ENCODE measurements at regions not wholly inside any gene's neighbourhood (a gene's known extent, or its start where the extent isn't known, plus 50 kb on each side); places are given as distances from the start of the nearest gene placed in this dataset.

DNA sequence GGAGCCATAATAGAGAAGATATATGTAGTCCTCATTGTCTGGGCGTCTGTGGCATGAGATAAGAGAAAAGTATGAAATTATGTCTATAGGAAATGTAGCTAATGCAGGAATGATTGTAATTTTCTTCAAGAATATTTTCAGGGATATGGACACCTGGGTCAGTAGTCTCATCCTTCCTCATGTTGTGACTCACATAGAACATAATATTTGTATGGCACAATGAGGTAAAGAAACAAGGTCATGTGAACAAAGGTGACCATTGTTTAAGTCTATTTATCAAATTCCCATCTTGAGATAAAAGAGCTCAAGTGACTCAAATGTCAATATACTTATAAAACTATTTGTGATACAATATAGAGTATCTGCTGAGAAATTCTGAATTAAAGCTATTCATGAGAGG is 345.5 kb upstream of the ROBO1 start:
- DNase-seq (ENCODE audit: insufficient read length) (no peak), FAIRE-seq (no peak)
- no peak for TF ChIP-seq POLR2AphosphoS5 (IDR thresholded peaks at IDR 0.05; ENCODE audit: low read depth, low read length)
- no peak for TF ChIP-seq TAF1 (IDR thresholded peaks at IDR 0.05; ENCODE audit: borderline replicate concordance, low read depth, low read length)
- TF ChIP-seq POLR2A (IDR thresholded peaks at IDR 0.05; ENCODE audit: low read depth, low read length), result no peak

DNA sequence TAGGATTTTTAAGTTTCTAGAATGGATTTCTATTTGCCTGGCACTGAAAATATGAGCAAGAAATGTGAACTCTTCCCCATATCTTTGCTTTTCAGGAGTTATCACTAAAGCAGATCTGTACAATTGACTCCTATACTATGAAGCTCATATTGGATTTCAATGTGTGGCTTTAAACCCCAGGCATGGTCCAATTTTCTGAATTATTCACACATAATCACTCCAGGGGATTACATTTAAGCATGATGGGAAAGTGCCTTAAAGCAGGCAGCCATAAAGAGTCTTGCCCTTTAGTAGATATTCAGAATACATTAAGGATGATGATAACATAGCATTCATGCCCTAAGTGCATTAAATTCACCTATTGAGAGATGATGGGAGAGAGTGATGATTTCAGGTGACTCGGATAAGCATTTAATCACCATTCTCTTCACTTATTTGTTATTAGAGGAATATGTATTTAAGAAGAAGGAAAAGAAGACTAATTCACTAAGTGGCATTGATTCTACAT is 331.8 kb upstream of the ROBO1 start:
- TF ChIP-seq POLR2AphosphoS5 (IDR thresholded peaks at IDR 0.05; ENCODE audit: low read depth, low read length) (no peak), TAF1 (IDR thresholded peaks at IDR 0.05; ENCODE audit: borderline replicate concordance, low read depth, low read length) (no peak), POLR2A (IDR thresholded peaks at IDR 0.05; ENCODE audit: low read depth, low read length) (no peak)
- FAIRE-seq (no peak), DNase-seq (ENCODE audit: insufficient read length) (no peak)

DNA sequence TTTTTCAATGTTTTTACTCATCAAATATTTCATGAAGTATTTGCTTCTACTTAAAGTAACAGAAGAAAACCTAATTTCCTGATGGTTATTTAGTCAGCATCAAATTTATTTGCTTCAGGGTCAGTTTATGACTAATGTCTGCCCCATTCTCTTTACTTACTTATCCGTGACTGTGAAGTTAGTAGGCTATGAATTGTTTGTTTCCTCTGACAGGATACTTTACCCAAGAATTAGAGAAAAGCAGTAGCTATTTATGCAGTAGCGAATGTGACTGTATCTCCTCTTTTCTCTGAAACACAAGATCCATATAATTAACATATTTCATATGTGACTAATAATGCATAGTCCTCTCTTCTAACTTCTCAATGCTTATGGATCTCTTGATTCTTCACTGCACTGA is 329.9 kb upstream of the ROBO1 start:
- no peak for FAIRE-seq
- no peak for TF ChIP-seq TAF1 (IDR thresholded peaks at IDR 0.05; ENCODE audit: borderline replicate concordance, low read depth, low read length)
- TF ChIP-seq POLR2AphosphoS5 (IDR thresholded peaks at IDR 0.05; ENCODE audit: low read depth, low read length), result no peak
- no peak for TF ChIP-seq POLR2A (IDR thresholded peaks at IDR 0.05; ENCODE audit: low read depth, low read length)
- no peak for DNase-seq (ENCODE audit: insufficient read length)

DNA sequence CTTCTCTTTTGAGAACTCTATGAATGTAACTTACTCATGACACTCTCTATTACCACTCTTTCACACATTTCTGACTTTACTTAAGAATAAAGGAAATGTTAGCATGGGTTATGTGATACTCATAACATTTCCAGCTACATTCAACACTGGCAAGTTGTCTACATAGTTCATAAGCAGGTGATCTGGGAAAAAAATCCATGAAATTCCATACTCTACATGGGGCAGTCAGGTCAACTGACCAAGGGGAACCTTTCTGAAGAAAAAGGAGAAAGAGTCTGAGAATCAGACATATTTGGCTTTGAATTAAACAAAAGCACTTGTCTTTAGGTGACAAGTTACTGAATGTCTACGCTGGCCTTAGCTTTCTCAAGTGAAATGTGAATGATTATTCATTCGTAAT is 329.1 kb upstream of the ROBO1 start:
- no peak for TF ChIP-seq POLR2A (IDR thresholded peaks at IDR 0.05; ENCODE audit: low read depth, low read length)
- no peak for TF ChIP-seq POLR2AphosphoS5 (IDR thresholded peaks at IDR 0.05; ENCODE audit: low read depth, low read length)
- TF ChIP-seq TAF1 (IDR thresholded peaks at IDR 0.05; ENCODE audit: borderline replicate concordance, low read depth, low read length), result no peak
- no peak for FAIRE-seq
- DNase-seq (ENCODE audit: insufficient read length), result no peak

DNA sequence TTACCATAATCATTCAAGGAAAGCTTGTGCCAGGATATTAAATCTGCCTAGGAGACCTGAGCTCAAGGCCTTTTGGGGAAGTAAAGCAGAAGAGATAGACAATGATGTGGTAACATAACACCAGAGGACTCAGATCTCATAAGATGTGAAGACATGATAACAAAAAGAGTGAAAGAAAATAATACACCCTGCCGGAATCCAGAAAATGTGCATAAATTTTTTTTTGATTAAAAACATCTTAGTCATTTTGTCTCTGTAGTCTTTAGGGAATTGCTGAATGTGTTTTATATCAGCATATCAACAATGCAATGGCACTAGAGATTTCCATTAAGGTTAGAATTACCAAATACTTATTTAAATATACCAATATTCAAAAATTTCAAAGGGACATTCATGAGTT is 326.8 kb upstream of the ROBO1 start:
- FAIRE-seq, result no peak
- DNase-seq (ENCODE audit: insufficient read length), result no peak
- TF ChIP-seq POLR2A (IDR thresholded peaks at IDR 0.05; ENCODE audit: low read depth, low read length) (no peak), POLR2AphosphoS5 (IDR thresholded peaks at IDR 0.05; ENCODE audit: low read depth, low read length) (no peak), TAF1 (IDR thresholded peaks at IDR 0.05; ENCODE audit: borderline replicate concordance, low read depth, low read length) (no peak)

DNA sequence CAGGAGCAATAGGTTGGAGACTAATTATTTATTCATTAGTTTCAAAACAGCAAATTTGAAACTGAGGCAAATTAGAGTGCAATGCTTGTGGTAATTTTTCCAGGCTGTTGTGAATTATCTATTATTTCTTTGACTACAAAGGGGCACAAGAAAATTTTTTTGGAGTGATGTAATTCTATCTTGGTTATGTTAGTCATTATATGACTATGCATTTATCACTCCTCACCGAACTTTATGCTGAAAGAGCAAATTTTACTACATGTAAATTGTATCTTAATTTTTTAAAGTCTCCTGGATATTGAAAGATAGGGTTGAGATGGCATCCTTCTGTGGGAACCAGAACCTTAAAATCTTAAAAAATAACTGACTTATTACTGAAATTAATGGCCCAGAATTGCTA is 320.0 kb upstream of the ROBO1 start:
- no peak for DNase-seq (ENCODE audit: insufficient read length)
- no peak for TF ChIP-seq POLR2A (IDR thresholded peaks at IDR 0.05; ENCODE audit: low read depth, low read length)
- TF ChIP-seq POLR2AphosphoS5 (IDR thresholded peaks at IDR 0.05; ENCODE audit: low read depth, low read length), result no peak
- no peak for TF ChIP-seq TAF1 (IDR thresholded peaks at IDR 0.05; ENCODE audit: borderline replicate concordance, low read depth, low read length)
- FAIRE-seq, result no peak

DNA sequence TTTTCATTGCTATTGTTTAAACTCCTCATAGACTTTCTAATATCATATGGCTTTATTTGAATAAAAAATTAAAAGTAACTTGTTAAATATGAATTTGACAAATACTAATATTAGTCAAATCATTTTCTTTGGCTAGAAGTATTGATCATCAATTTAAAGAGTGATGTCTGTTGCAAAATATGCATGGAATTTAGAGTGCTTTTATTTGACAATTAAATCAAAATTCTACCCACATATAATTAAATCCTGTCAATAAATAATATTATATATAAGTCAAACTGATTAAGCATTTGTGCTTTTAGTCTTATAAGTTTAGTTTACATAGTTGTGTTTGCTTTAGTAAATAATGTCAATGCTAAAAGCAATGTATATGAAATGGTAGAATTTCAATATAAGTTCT is 318.6 kb upstream of the ROBO1 start:
- TF ChIP-seq TAF1 (IDR thresholded peaks at IDR 0.05; ENCODE audit: borderline replicate concordance, low read depth, low read length), result no peak
- no peak for TF ChIP-seq POLR2AphosphoS5 (IDR thresholded peaks at IDR 0.05; ENCODE audit: low read depth, low read length)
- TF ChIP-seq POLR2A (IDR thresholded peaks at IDR 0.05; ENCODE audit: low read depth, low read length), result no peak
- FAIRE-seq (no peak), DNase-seq (ENCODE audit: insufficient read length) (no peak)

DNA sequence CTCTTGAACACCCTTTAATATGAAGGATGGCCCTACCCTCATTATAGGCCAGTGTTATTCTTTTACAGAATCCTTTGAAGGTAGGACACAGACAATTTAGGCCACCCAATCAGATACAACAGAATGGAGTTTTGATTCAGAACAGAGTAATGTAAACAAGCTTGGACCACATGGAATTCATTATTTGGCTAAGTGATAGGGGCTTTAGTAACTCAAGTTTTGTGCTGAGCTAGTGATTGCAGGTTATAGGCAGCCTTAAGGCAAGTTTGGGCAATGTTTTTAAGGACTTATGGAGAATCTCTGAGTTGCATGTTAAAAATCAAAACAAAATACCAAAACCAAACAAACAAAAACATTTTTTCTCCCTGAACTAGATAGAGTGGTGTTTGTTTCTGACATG is 312.1 kb upstream of the ROBO1 start:
- TF ChIP-seq TAF1 (IDR thresholded peaks at IDR 0.05; ENCODE audit: borderline replicate concordance, low read depth, low read length) (no peak), POLR2A (IDR thresholded peaks at IDR 0.05; ENCODE audit: low read depth, low read length) (no peak), POLR2AphosphoS5 (IDR thresholded peaks at IDR 0.05; ENCODE audit: low read depth, low read length) (no peak)
- DNase-seq (ENCODE audit: insufficient read length) (no peak), FAIRE-seq (no peak)

DNA sequence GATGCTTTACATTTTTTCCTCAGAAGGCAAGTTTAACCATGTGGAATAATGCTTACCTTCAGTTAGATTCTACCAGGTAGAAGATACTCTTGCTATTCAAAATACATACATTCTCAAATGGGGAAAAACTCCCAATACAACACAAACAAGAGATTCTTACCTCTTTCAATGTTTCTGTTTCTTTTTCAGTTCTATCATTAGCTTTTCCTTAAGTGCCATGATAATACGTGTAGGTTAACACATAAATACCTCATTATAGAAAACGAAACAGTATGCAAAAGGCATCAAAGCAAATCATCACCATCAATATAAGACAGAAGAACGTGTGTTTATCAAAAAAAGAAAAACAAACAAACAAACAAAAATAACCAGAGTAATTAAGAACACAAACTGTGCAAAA is 300.7 kb upstream of the ROBO1 start:
- no peak for FAIRE-seq

DNA sequence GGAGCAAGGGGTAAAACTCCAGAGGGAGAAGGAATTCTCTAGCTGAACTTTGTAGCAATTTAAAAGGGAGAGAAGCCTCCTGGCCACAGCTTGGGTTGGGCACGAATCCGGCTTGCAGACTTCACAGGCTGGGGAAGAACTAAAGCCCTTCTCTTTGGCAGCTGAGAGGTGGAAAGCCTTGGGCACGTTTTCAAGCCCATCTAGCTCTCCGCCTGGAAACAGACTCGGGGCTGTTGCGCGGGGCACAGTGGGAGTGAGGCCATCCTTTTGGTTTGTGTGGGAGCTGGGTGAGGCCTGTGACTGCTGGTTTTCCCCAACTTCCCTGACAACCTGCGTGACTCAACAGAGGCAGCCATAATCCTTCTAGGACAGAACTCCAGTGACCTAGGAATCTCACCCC is 295.7 kb upstream of the ROBO1 start:
- no peak for TF ChIP-seq TAF1 (IDR thresholded peaks at IDR 0.05; ENCODE audit: borderline replicate concordance, low read depth, low read length)
- TF ChIP-seq POLR2AphosphoS5 (IDR thresholded peaks at IDR 0.05; ENCODE audit: low read depth, low read length), result no peak
- no peak for TF ChIP-seq POLR2A (IDR thresholded peaks at IDR 0.05; ENCODE audit: low read depth, low read length)
- no peak for DNase-seq (ENCODE audit: insufficient read length)
- no peak for FAIRE-seq

More for the DNA sequence above, 300.7 kb upstream of the ROBO1 start:
- DNase-seq (ENCODE audit: insufficient read length), result no peak
- TF ChIP-seq POLR2AphosphoS5 (IDR thresholded peaks at IDR 0.05; ENCODE audit: low read depth, low read length), result no peak
- no peak for TF ChIP-seq POLR2A (IDR thresholded peaks at IDR 0.05; ENCODE audit: low read depth, low read length)
- no peak for TF ChIP-seq TAF1 (IDR thresholded peaks at IDR 0.05; ENCODE audit: borderline replicate concordance, low read depth, low read length)

DNA sequence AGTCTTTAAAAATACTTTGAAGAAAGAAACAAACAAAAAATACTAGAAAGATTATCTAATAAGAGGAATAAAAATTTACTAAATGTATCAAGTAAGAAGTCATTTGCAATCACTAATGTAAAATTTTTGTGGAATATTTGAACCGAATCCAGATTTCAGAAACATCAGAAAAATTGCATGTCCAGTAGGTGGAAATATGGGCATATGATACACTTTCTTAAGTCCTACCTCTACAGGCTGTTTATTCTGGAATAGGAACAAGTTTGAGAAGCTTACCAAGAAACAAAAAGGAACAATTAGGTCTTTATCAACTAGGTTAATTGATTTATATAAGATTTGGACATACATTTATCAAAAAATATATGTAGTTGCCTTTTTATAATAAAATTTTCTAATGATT is 292.9 kb upstream of the ROBO1 start:
- TF ChIP-seq POLR2AphosphoS5 (IDR thresholded peaks at IDR 0.05; ENCODE audit: low read depth, low read length) (no peak), POLR2A (IDR thresholded peaks at IDR 0.05; ENCODE audit: low read depth, low read length) (no peak), TAF1 (IDR thresholded peaks at IDR 0.05; ENCODE audit: borderline replicate concordance, low read depth, low read length) (no peak)
- DNase-seq (ENCODE audit: insufficient read length) (no peak), FAIRE-seq (no peak)

DNA sequence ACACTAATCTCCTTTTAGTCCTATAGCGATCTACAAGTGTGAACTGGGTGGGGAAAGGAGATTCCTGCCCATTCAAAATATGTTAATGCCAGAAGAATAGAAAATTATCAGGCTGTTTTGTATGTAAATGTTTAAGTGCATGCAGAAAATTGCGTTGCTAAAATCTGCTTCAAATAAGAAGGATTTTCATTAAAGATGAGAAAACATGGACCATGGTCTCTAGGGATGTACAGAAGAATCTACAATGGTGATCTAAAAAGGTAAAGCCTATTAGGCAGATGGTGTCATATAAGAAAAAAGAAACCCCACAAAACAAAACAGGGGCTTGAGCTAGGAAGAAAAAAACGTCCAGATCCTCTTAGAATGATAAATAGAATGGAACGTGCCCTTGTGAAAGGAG is 287.5 kb upstream of the ROBO1 start:
- TF ChIP-seq POLR2AphosphoS5 (IDR thresholded peaks at IDR 0.05; ENCODE audit: low read depth, low read length) (no peak), TAF1 (IDR thresholded peaks at IDR 0.05; ENCODE audit: borderline replicate concordance, low read depth, low read length) (no peak), POLR2A (IDR thresholded peaks at IDR 0.05; ENCODE audit: low read depth, low read length) (no peak)
- FAIRE-seq, result no peak
- no peak for DNase-seq (ENCODE audit: insufficient read length)

DNA sequence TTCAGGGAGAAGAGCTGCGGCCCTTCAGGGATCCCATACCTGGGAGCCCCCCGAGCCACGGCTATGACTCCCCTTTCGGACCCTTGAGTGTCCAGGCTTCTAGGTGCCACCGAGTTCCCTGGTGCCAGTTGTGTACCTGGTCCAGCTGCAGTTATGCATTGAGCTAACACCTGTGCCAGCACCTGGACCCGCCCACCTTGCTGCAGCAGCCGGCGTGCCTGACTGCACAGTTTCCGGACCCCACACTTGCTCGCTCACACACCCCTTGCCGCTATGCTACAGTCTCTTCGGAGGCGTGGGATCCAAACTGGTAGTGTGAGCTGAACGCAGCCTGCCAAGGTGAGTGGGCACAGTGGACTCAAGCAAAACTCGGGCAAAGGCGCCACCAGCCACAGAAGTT is 284.5 kb upstream of the ROBO1 start:
- FAIRE-seq (no peak), DNase-seq (ENCODE audit: insufficient read length) (no peak)
- no peak for TF ChIP-seq POLR2AphosphoS5 (IDR thresholded peaks at IDR 0.05; ENCODE audit: low read depth, low read length)
- no peak for TF ChIP-seq TAF1 (IDR thresholded peaks at IDR 0.05; ENCODE audit: borderline replicate concordance, low read depth, low read length)
- no peak for TF ChIP-seq POLR2A (IDR thresholded peaks at IDR 0.05; ENCODE audit: low read depth, low read length)
